ENCODE measurements at regions not wholly inside any gene's neighbourhood (a gene's known extent, or its start where the extent isn't known, plus 50 kb on each side); places are given as distances from the start of the nearest gene placed in this dataset.

DNA sequence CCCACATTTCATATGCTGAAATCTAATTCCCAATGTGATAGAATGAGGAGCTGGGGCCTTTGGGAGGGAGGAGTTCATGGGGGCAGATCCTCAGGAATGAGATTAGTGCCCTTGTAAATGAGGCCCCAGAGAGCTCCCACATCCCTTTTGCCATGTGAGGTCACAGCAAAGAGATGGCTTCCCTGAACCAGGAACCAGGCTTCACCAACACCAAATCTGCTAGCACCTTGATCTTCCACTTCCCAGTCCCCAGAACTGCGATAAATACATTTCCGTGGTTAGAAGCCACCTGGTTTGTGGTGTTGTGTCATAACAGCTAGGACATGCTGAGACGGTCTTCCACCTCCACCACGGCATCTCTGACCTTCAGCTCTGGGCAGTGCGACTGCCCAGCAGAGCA, 62.1 kb downstream of the ING1 start:
- TF ChIP-seq EZH2phosphoT487 (IDR thresholded peaks at IDR 0.05; ENCODE audit: borderline replicate concordance, low read length): no peak
- TF ChIP-seq, protein P1, sequence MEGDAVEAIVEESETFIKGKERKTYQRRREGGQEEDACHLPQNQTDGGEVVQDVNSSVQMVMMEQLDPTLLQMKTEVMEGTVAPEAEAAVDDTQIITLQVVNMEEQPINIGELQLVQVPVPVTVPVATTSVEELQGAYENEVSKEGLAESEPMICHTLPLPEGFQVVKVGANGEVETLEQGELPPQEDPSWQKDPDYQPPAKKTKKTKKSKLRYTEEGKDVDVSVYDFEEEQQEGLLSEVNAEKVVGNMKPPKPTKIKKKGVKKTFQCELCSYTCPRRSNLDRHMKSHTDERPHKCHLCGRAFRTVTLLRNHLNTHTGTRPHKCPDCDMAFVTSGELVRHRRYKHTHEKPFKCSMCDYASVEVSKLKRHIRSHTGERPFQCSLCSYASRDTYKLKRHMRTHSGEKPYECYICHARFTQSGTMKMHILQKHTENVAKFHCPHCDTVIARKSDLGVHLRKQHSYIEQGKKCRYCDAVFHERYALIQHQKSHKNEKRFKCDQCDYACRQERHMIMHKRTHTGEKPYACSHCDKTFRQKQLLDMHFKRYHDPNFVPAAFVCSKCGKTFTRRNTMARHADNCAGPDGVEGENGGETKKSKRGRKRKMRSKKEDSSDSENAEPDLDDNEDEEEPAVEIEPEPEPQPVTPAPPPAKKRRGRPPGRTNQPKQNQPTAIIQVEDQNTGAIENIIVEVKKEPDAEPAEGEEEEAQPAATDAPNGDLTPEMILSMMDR (IDR thresholded peaks at IDR 0.05; ENCODE audit: low read depth, low read length, poor library complexity, severe bottlenecking): no peak
- no peaks in the 10 kb centered on the region for H3K79me2 ChIP-seq (ENCODE audit: control insufficient read depth, low read length)
- no peaks in the 10 kb centered on the region for H3K9me3 ChIP-seq (ENCODE audit: control insufficient read depth, insufficient read depth, low read length)
- H3K4me1 ChIP-seq (ENCODE audit: control insufficient read depth, low read length): no peaks in the 10 kb centered on the region
- no peak overlapping the region for H3K4me3 ChIP-seq (ENCODE audit: low read length)
- no peaks in the 10 kb centered on the region for H4K20me1 ChIP-seq (ENCODE audit: control insufficient read depth, insufficient read depth, low read depth, low read length)
- H3K36me3 ChIP-seq (ENCODE audit: control insufficient read depth, low read length): no peaks in the 10 kb centered on the region
- H3K4me2 ChIP-seq (ENCODE audit: low read length): no peak overlapping the region
- H3K9me2 ChIP-seq (replicated peaks; ENCODE audit: control insufficient read depth, low read length): no peaks in the 10 kb centered on the region
- no peak overlapping the region for H3K27ac ChIP-seq (ENCODE audit: low read depth, low read length)
- H3K27me3 ChIP-seq (ENCODE audit: control insufficient read depth, low read length): peaks cover 5% of the 10 kb centered on the region; the same call in 1 of the 2 replicates
- H3F3A ChIP-seq (ENCODE audit: control insufficient read depth, insufficient read depth): no peaks in the 10 kb centered on the region

DNA sequence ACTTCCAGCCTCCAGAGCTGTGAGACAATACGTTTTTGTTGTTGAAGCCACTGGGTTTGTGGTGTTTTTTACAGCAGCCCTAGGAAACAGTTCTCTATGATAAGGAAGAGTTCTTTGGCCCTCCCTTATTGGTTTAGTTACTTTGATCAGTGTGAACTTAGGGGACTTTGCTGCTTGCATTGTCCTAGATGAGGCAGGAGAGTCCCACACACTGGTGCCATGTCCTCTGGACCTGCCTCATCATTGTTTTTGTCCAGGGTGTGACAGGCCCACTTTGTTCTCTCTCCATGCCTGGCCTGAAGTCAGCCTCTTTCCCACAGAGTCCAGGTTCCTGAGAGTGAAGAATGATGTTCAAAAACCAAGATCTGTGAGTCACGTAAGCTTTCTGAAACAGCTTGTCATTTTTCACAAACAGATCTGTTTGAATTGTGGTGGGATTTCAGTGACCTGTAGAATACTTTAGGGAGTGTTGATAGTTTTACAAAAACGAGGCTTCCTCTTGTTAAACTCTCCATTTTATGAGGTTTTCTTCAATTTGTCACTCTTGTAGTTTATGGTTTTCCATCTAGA, 63.8 kb downstream of the ING1 start:
- Histone ChIP-seq H3K4me3 (ENCODE audit: low read length) (no peak overlapping the region), H3K9me2 (replicated peaks; ENCODE audit: control insufficient read depth, low read length) (no peaks in the 10 kb centered on the region), H3K27ac (ENCODE audit: low read depth, low read length) (no peak overlapping the region), H3K36me3 (ENCODE audit: control insufficient read depth, low read length) (no peaks in the 10 kb centered on the region), H3K4me2 (ENCODE audit: low read length) (no peak overlapping the region), H3K79me2 (ENCODE audit: control insufficient read depth, low read length) (no peaks in the 10 kb centered on the region), H3F3A (ENCODE audit: control insufficient read depth, insufficient read depth) (no peaks in the 10 kb centered on the region), H3K9me3 (ENCODE audit: control insufficient read depth, insufficient read depth, low read length) (peaks cover 4% of the 10 kb centered on the region; the same call in 1 of the 2 replicates), H4K20me1 (ENCODE audit: control insufficient read depth, insufficient read depth, low read depth, low read length) (no peaks in the 10 kb centered on the region), H3K27me3 (ENCODE audit: control insufficient read depth, low read length) (peaks cover 5% of the 10 kb centered on the region; the same call in 1 of the 2 replicates), H3K4me1 (ENCODE audit: control insufficient read depth, low read length) (no peaks in the 10 kb centered on the region)
- TF ChIP-seq, protein P1 (IDR thresholded peaks at IDR 0.05; ENCODE audit: low read depth, low read length, poor library complexity, severe bottlenecking): no peak
- no peak for TF ChIP-seq EZH2phosphoT487 (IDR thresholded peaks at IDR 0.05; ENCODE audit: borderline replicate concordance, low read length)

DNA sequence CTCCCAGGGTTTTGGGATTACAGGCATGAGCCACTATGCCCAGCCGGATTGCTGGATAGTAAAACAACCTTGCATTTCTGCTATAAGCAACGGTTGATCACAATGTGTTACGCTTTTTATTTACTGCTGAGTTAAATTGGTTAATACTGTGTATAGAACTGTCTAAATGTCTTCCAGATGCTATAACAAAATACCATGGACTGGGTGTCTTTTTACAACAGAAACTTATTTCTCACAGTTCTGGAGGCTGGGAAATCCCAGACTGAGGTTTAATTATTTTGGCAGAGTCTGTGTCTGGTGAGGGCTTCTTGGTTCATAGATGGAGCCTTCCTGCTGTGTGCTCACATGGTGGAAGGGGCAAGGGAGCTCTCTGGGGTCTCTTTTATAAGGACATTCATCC, 65.5 kb downstream of the ING1 start:
- Histone ChIP-seq H3K4me2 (ENCODE audit: low read length) (no peak overlapping the region), H3K36me3 (ENCODE audit: control insufficient read depth, low read length) (no peaks in the 10 kb centered on the region), H3K9me3 (ENCODE audit: control insufficient read depth, insufficient read depth, low read length) (peaks cover 6% of the 10 kb centered on the region; the same call in 1 of the 2 replicates), H3K79me2 (ENCODE audit: control insufficient read depth, low read length) (no peaks in the 10 kb centered on the region), H3F3A (ENCODE audit: control insufficient read depth, insufficient read depth) (no peaks in the 10 kb centered on the region), H4K20me1 (ENCODE audit: control insufficient read depth, insufficient read depth, low read depth, low read length) (no peaks in the 10 kb centered on the region), H3K9me2 (replicated peaks; ENCODE audit: control insufficient read depth, low read length) (no peaks in the 10 kb centered on the region), H3K27me3 (ENCODE audit: control insufficient read depth, low read length) (peaks cover 3% of the 10 kb centered on the region; the same call in 1 of the 2 replicates), H3K27ac (ENCODE audit: low read depth, low read length) (no peak overlapping the region), H3K4me1 (ENCODE audit: control insufficient read depth, low read length) (no peaks in the 10 kb centered on the region), H3K4me3 (ENCODE audit: low read length) (no peak overlapping the region)
- TF ChIP-seq EZH2phosphoT487 (IDR thresholded peaks at IDR 0.05; ENCODE audit: borderline replicate concordance, low read length): no peak
- TF ChIP-seq, protein P1 (IDR thresholded peaks at IDR 0.05; ENCODE audit: low read depth, low read length, poor library complexity, severe bottlenecking): no peak
